NCI-H2227 (cell line): ENCODE measurements at regions not wholly inside any gene's neighbourhood (a gene's known extent, or its start where the extent isn't known, plus 50 kb on each side); places are given as distances from the start of the nearest gene placed in this dataset.
"Not testable (repeated sequence)": the region's sequence is repeated elsewhere in the genome, so short reads cannot be mapped to it uniquely, and the experiment has no call there.

Source experiments
- DNase-seq: peaks from one replicate; lab custom pipeline; 2025; ENCODE audit not compliant: unreplicated experiment; lab: John Stamatoyannopoulos, UW

GRCh38 chr11:110347660-110348059 lies 51.2 kb upstream of the RDX start:
- no peak for DNase-seq

- no peak for DNase-seq
Observed at GRCh38 chr11:110349138-110349996, 53.0 kb upstream of the RDX start.

GRCh38 chr11:110349997-110350383 lies 53.6 kb upstream of the RDX start:
- DNase-seq, result not testable (repeated sequence)

- DNase-seq, result no peak
Observed at GRCh38 chr11:110355011-110355744, 58.8 kb upstream of the RDX start.

GRCh38 chr11:110356762-110357671 lies 60.6 kb upstream of the RDX start:
- DNase-seq, result no peak

- DNase-seq, result no peak
Observed at GRCh38 chr11:110358336-110358735, 61.9 kb upstream of the RDX start.

GRCh38 chr11:110360781-110361408 lies 64.5 kb upstream of the RDX start:
- DNase-seq, result not testable (repeated sequence)

GRCh38 chr11:110362971-110363509 lies 66.6 kb upstream of the RDX start:
- peak; percentile 2 for DNase-seq

GRCh38 chr11:110366291-110366690 lies 63.5 kb upstream of the FDX1 start:
- no peak for DNase-seq

- DNase-seq, result no peak
Observed at GRCh38 chr11:110367571-110367970, 62.2 kb upstream of the FDX1 start.

GRCh38 chr11:110371084-110371483 lies 58.7 kb upstream of the FDX1 start:
- no peak for DNase-seq

- DNase-seq, result no peak
Observed at GRCh38 chr11:110373051-110373702, 56.6 kb upstream of the FDX1 start.

GRCh38 chr11:110374921-110375320 lies 54.8 kb upstream of the FDX1 start:
- DNase-seq, result peak; percentile 72

GRCh38 chr11:110375351-110375750 lies 54.4 kb upstream of the FDX1 start:
- no peak for DNase-seq

GRCh38 chr11:110376021-110376420 lies 53.7 kb upstream of the FDX1 start:
- no peak for DNase-seq

GRCh38 chr11:110376711-110377324 lies 52.9 kb upstream of the FDX1 start:
- DNase-seq, result peak; percentile 79

- no peak for DNase-seq
Observed at GRCh38 chr11:110377434-110377833, 52.3 kb upstream of the FDX1 start.

GRCh38 chr11:110379261-110379660 lies 50.5 kb upstream of the FDX1 start:
- no peak for DNase-seq

- no peak for DNase-seq
Observed at GRCh38 chr11:110379936-110380335, 49.8 kb upstream of the FDX1 start.
